ENCODE measurements at regions not wholly inside any gene's neighbourhood (a gene's known extent, or its start where the extent isn't known, plus 50 kb on each side); places are given as distances from the start of the nearest gene placed in this dataset.
"Not testable (repeated sequence)": the region's sequence is repeated elsewhere in the genome, so short reads cannot be mapped to it uniquely, and the experiment has no call there.

- no peak for DNase-seq
These were observed 159.9 kb upstream of the FER start for GRCh38 chr5:108587821-108588220.

- DNase-seq, result no peak
These were observed 166.7 kb upstream of the FER start for GRCh38 chr5:108581026-108581425.

- DNase-seq, result no peak
These were observed 168.5 kb upstream of the FER start for GRCh38 chr5:108579236-108579635.

- no peak for DNase-seq
These were observed 168.9 kb upstream of the FER start for GRCh38 chr5:108578791-108579190.

GRCh38 chr5:108567429-108567828 lies 180.3 kb upstream of the FER start:
- DNase-seq, result no peak

GRCh38 chr5:108564441-108564840 lies 182.5 kb upstream of the FBXL17 start:
- DNase-seq, result no peak

GRCh38 chr5:108562205-108562454 lies 180.2 kb upstream of the FBXL17 start:
- no peak for DNase-seq

GRCh38 chr5:108561416-108562204 lies 179.7 kb upstream of the FBXL17 start:
- DNase-seq, result no peak

GRCh38 chr5:108560581-108560980 lies 178.7 kb upstream of the FBXL17 start:
- no peak for DNase-seq

GRCh38 chr5:108560166-108560565 lies 178.3 kb upstream of the FBXL17 start:
- DNase-seq, result no peak

- not testable (repeated sequence) for DNase-seq
These were observed 176.9 kb upstream of the FBXL17 start for GRCh38 chr5:108558840-108559239.

GRCh38 chr5:108558142-108558541 lies 176.2 kb upstream of the FBXL17 start:
- not testable (repeated sequence) for DNase-seq

- no peak for DNase-seq
These were observed 175.8 kb upstream of the FBXL17 start for GRCh38 chr5:108557686-108558085.

GRCh38 chr5:108556441-108557145 lies 174.7 kb upstream of the FBXL17 start:
- DNase-seq, result no peak

- DNase-seq, result no peak
These were observed 167.0 kb upstream of the FBXL17 start for GRCh38 chr5:108548684-108549596.

GRCh38 chr5:108546939-108547338 lies 165.0 kb upstream of the FBXL17 start:
- no peak for DNase-seq

- no peak for DNase-seq
These were observed 163.4 kb upstream of the FBXL17 start for GRCh38 chr5:108545301-108545700.

GRCh38 chr5:108543486-108543885 lies 161.6 kb upstream of the FBXL17 start:
- DNase-seq, result no peak

GRCh38 chr5:108541836-108542235 lies 159.9 kb upstream of the FBXL17 start:
- no peak for DNase-seq

GRCh38 chr5:108536321-108536720 lies 154.4 kb upstream of the FBXL17 start:
- DNase-seq, result no peak

GRCh38 chr5:108532129-108532445 lies 150.2 kb upstream of the FBXL17 start:
- DNase-seq, result not testable (repeated sequence)

GRCh38 chr5:108531367-108532128 lies 149.7 kb upstream of the FBXL17 start:
- DNase-seq, result no peak

- DNase-seq, result no peak
These were observed 148.8 kb upstream of the FBXL17 start for GRCh38 chr5:108530706-108531105.
